ENCODE measurements at regions not wholly inside any gene's neighbourhood (a gene's known extent, or its start where the extent isn't known, plus 50 kb on each side); places are given as distances from the start of the nearest gene placed in this dataset.

GRCh38 chr4:138677748-138678147 lies 337.8 kb upstream of the NOCT start:
- TF ChIP-seq CTCF (conservative IDR thresholded peaks at IDR 0.05; ENCODE audit: control insufficient read depth, insufficient read depth, low read depth, low read length) = no peak
- H3K4me3 ChIP-seq (ENCODE audit: control insufficient read depth, low read depth, low read length) = no peak overlapping the region
- no peak for DNase-seq (ENCODE audit: low read depth)

GRCh38 chr4:138677212-138677611 lies 338.4 kb upstream of the NOCT start:
- no peak overlapping the region for H3K4me3 ChIP-seq (ENCODE audit: control insufficient read depth, low read depth, low read length)
- DNase-seq (ENCODE audit: low read depth) = no peak
- TF ChIP-seq CTCF (conservative IDR thresholded peaks at IDR 0.05; ENCODE audit: control insufficient read depth, insufficient read depth, low read depth, low read length) = no peak

- no peak for DNase-seq (ENCODE audit: low read depth)
- TF ChIP-seq CTCF (conservative IDR thresholded peaks at IDR 0.05; ENCODE audit: control insufficient read depth, insufficient read depth, low read depth, low read length) = no peak
- no peak overlapping the region for H3K4me3 ChIP-seq (ENCODE audit: control insufficient read depth, low read depth, low read length)
Observed at GRCh38 chr4:138675685-138676084, 339.9 kb upstream of the NOCT start.

- H3K4me3 ChIP-seq (ENCODE audit: control insufficient read depth, low read depth, low read length) = no peak overlapping the region
- no peak for DNase-seq (ENCODE audit: low read depth)
- TF ChIP-seq CTCF (conservative IDR thresholded peaks at IDR 0.05; ENCODE audit: control insufficient read depth, insufficient read depth, low read depth, low read length) = no peak
Observed at GRCh38 chr4:138674209-138674608, 341.4 kb upstream of the NOCT start.

- DNase-seq (ENCODE audit: low read depth) = no peak
- no peak overlapping the region for H3K4me3 ChIP-seq (ENCODE audit: control insufficient read depth, low read depth, low read length)
- TF ChIP-seq CTCF (conservative IDR thresholded peaks at IDR 0.05; ENCODE audit: control insufficient read depth, insufficient read depth, low read depth, low read length) = no peak
Observed at GRCh38 chr4:138673053-138673452, 342.5 kb upstream of the NOCT start.

GRCh38 chr4:138672393-138672976 lies 343.1 kb upstream of the NOCT start:
- DNase-seq (ENCODE audit: low read depth) = no peak
- no peak for TF ChIP-seq CTCF (conservative IDR thresholded peaks at IDR 0.05; ENCODE audit: control insufficient read depth, insufficient read depth, low read depth, low read length)

GRCh38 chr4:138671606-138672084 lies 343.9 kb upstream of the NOCT start:
- DNase-seq (ENCODE audit: low read depth) = no peak
- H3K4me3 ChIP-seq (ENCODE audit: control insufficient read depth, low read depth, low read length) = no peak overlapping the region
- no peak for TF ChIP-seq CTCF (conservative IDR thresholded peaks at IDR 0.05; ENCODE audit: control insufficient read depth, insufficient read depth, low read depth, low read length)

More at GRCh38 chr4:138672393-138672976, 343.1 kb upstream of the NOCT start:
- H3K4me3 ChIP-seq (ENCODE audit: control insufficient read depth, low read depth, low read length) = no peak overlapping the region

Measured in fibroblast of mammary gland (primary cell).